Smooth muscle cell (in vitro differentiated cells): ENCODE measurements at regions not wholly inside any gene's neighbourhood (a gene's known extent, or its start where the extent isn't known, plus 50 kb on each side); places are given as distances from the start of the nearest gene placed in this dataset.

Source experiments
- DNase-seq: peaks from one replicate; lab custom pipeline; 2025; ENCODE audit not compliant: unreplicated experiment; lab: John Stamatoyannopoulos, UW
- H2AFZ ChIP-seq: fragments of 200-600 bp; sonication (generic); 2 replicates; pipeline ENCODE4 v1.6.0; 2016; ENCODE audit warnings: antibody characterized with exemption, low read depth, mild to moderate bottlenecking
- H3F3A ChIP-seq: fragments of 200-600 bp; sonication (generic); 2 replicates; pipeline ENCODE4 v1.6.0; 2017; ENCODE audit warnings: antibody characterized with exemption, low read depth
- H3K27ac ChIP-seq: fragments of 200-600 bp; sonication (generic); 2 replicates; pipeline ENCODE4 v1.5.1; 2016; ENCODE audit warnings: low read depth, mild to moderate bottlenecking
- H3K27me3 ChIP-seq: fragments of 200-600 bp; sonication (generic); 2 replicates; pipeline ENCODE4 v1.6.1; 2016; ENCODE audit warnings: low read depth, mild to moderate bottlenecking
- H3K36me3 ChIP-seq: fragments of 200-600 bp; sonication (generic); 2 replicates; pipeline ENCODE4 v1.5.1; 2016; ENCODE audit warnings: low read depth
- H3K4me1 ChIP-seq: fragments of 200-600 bp; sonication (generic); 2 replicates; pipeline ENCODE4 v1.5.1; 2016; ENCODE audit warnings: low read depth
- H3K4me2 ChIP-seq: fragments of 200-600 bp; sonication (generic); 2 replicates; pipeline ENCODE4 v1.6.0; 2016; ENCODE audit warnings: mild to moderate bottlenecking
- H3K4me3 ChIP-seq: fragments of 200-600 bp; sonication (generic); 2 replicates; pipeline ENCODE4 v1.5.1; 2016; ENCODE audit warnings: mild to moderate bottlenecking
- H3K79me2 ChIP-seq: fragments of 200-600 bp; sonication (generic); 2 replicates; pipeline ENCODE4 v1.6.0; 2016; ENCODE audit warnings: low read depth, mild to moderate bottlenecking
- H3K9ac ChIP-seq: fragments of 200-600 bp; sonication (generic); 2 replicates; pipeline ENCODE4 v1.6.0; 2016; ENCODE audit warnings: low read depth
- H3K9me3 ChIP-seq: fragments of 200-600 bp; sonication (generic); replicated peaks from 2 replicates; pipeline ENCODE4 v1.5.1; 2016; ENCODE audit warnings: low read depth
- H4K20me1 ChIP-seq: fragments of 200-600 bp; sonication (generic); 2 replicates; pipeline ENCODE4 v1.6.0; 2016; ENCODE audit warnings: low read depth
- WGBS: methylation state at CpG from one replicate; pipeline ENCODE4 v1.1.7; 2016; ENCODE audit warnings: low lambda C conversion rate; 5-methylcytosine and 5-hydroxymethylcytosine counted together
- TF ChIP-seq, protein P1 (sequence below): fragments of 200-600 bp; sonication (generic); IDR thresholded peaks from 2 replicates; pipeline ENCODE4 v1.5.1; 2017; ENCODE audit warnings: borderline replicate concordance, mild to moderate bottlenecking, antibody characterized with exemption; ENCODE audit not compliant: insufficient read depth, poor library complexity, severe bottlenecking

DNA sequence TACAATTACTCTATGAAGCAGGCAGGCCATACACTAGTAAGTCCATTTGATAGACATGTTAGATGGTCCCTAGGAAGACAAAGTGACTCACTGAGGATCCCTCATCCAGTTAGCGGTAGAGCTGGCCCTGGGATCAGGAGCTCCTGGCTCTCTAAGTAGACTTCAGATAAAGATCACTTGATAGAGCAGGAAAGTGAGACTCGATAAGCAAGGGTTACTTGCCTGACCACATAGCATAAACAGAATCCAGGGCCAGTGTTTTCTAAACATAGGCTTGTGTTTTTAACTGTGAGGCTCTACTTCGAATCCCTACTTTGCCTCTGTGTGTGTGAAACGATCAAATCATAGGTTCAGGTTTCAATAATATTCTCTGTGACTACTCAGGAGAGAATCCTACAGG, 355.2 kb upstream of the TRIB2 start:
- Histone ChIP-seq H3K27ac (no peak overlapping the region), H2AFZ (no peak overlapping the region), H3K9me3 (no peaks in the 10 kb centered on the region), H3F3A (no peaks in the 10 kb centered on the region), H3K4me3 (no peak overlapping the region), H3K4me1 (no peaks in the 10 kb centered on the region), H4K20me1 (no peaks in the 10 kb centered on the region), H3K36me3 (no peaks in the 10 kb centered on the region), H3K9ac (no peak overlapping the region), H3K27me3 (no peaks in the 10 kb centered on the region), H3K4me2 (no peak overlapping the region), H3K79me2 (no peaks in the 10 kb centered on the region)
- no peak for DNase-seq
- WGBS = 51% methylated on average over 4 of the region's 4 CpGs
- TF ChIP-seq, protein P1, sequence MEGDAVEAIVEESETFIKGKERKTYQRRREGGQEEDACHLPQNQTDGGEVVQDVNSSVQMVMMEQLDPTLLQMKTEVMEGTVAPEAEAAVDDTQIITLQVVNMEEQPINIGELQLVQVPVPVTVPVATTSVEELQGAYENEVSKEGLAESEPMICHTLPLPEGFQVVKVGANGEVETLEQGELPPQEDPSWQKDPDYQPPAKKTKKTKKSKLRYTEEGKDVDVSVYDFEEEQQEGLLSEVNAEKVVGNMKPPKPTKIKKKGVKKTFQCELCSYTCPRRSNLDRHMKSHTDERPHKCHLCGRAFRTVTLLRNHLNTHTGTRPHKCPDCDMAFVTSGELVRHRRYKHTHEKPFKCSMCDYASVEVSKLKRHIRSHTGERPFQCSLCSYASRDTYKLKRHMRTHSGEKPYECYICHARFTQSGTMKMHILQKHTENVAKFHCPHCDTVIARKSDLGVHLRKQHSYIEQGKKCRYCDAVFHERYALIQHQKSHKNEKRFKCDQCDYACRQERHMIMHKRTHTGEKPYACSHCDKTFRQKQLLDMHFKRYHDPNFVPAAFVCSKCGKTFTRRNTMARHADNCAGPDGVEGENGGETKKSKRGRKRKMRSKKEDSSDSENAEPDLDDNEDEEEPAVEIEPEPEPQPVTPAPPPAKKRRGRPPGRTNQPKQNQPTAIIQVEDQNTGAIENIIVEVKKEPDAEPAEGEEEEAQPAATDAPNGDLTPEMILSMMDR = no peak

DNA sequence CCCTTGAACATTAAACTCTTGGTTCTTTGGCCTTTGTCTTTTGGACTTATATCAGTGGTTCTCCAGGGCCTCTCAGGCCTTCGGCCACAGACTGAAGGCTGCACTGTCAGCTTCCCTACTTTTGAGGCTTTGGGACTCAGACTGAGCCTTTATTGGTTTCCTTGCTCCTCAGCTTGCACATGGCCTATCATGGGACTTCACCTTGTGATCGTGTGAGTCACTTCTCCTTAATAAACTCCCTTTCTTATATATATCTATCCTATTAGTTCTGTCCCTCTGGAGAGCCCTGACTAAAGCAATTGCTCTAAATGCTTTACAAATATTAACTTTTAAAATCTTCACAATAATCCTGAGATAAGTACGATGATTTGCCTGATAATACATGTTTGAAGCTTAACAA, 353.6 kb upstream of the TRIB2 start:
- H3K27ac ChIP-seq = no peak overlapping the region
- DNase-seq = no peak
- H3K36me3 ChIP-seq = no peaks in the 10 kb centered on the region
- H3K4me1 ChIP-seq = no peaks in the 10 kb centered on the region
- H4K20me1 ChIP-seq = no peaks in the 10 kb centered on the region
- no peaks in the 10 kb centered on the region for H3F3A ChIP-seq
- H3K4me3 ChIP-seq = no peak overlapping the region
- H2AFZ ChIP-seq = no peak overlapping the region
- H3K27me3 ChIP-seq = no peaks in the 10 kb centered on the region
- no peaks in the 10 kb centered on the region for H3K79me2 ChIP-seq
- H3K9ac ChIP-seq = no peak overlapping the region
- H3K9me3 ChIP-seq = no peaks in the 10 kb centered on the region
- TF ChIP-seq, protein P1 = no peak
- 99% methylated on average over 3 of the region's 3 CpGs for WGBS
- no peak overlapping the region for H3K4me2 ChIP-seq

DNA sequence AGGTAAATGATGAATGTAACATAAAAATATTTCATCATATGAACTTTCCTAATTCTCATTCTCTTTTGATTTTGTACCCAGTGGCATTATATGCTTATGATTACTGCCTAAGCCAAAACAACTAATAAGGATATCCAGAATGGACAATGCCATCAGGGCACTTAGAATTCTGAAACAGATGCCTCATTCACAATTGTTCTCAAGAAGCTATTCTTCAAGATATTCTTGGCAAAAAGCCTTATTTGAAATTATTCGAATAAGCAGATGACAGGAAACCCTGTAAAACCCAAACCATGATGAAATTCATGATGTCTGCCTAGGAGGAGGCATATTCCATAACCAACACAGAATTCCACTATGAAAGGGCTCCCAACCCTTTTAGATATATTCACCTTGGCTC, 353.2 kb upstream of the TRIB2 start:
- TF ChIP-seq, protein P1 = no peak
- H3K27ac ChIP-seq = no peak overlapping the region
- no peaks in the 10 kb centered on the region for H3K79me2 ChIP-seq
- H3K27me3 ChIP-seq = no peaks in the 10 kb centered on the region
- no peaks in the 10 kb centered on the region for H3F3A ChIP-seq
- DNase-seq = no peak
- H3K4me3 ChIP-seq = no peak overlapping the region
- H2AFZ ChIP-seq = no peak overlapping the region
- no peaks in the 10 kb centered on the region for H3K9me3 ChIP-seq
- no peaks in the 10 kb centered on the region for H4K20me1 ChIP-seq
- WGBS = 84% methylated on average over 1 of the region's 1 CpG
- H3K4me1 ChIP-seq = no peaks in the 10 kb centered on the region
- H3K36me3 ChIP-seq = no peaks in the 10 kb centered on the region
- no peak overlapping the region for H3K4me2 ChIP-seq
- no peak overlapping the region for H3K9ac ChIP-seq

DNA sequence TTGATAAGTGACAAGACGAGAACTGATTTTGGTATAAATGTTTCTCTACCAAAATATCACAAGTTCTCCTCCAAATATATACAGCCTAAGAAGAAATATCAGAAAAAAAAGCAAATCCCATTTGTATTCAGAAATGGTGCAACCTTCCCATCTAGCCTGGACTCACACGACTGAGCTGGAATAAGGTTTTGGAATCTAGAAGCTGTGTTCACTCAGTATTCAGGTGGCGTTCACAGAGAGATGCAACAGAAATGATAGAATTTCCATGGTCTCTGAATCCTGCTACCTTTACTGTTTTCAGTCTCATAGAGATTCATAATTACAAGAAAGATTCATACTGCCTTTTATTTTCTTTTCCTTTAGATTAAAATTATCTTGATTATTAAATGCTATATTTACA, 347.2 kb upstream of the TRIB2 start:
- Histone ChIP-seq H3K4me3 (no peak overlapping the region), H3K36me3 (no peaks in the 10 kb centered on the region), H3K9ac (no peak overlapping the region), H3K79me2 (no peaks in the 10 kb centered on the region), H3F3A (no peaks in the 10 kb centered on the region), H2AFZ (no peak overlapping the region), H3K4me2 (no peak overlapping the region), H3K27ac (no peak overlapping the region), H4K20me1 (no peaks in the 10 kb centered on the region), H3K27me3 (no peaks in the 10 kb centered on the region), H3K9me3 (no peaks in the 10 kb centered on the region), H3K4me1 (no peaks in the 10 kb centered on the region)
- DNase-seq = no peak
- WGBS = 98% methylated on average over 3 of the region's 3 CpGs
- TF ChIP-seq, protein P1 = no peak
